ENCODE measurements at regions not wholly inside any gene's neighbourhood (a gene's known extent, or its start where the extent isn't known, plus 50 kb on each side); places are given as distances from the start of the nearest gene placed in this dataset.
A peak's percentile ranks its signal among the peaks of the same experiment; 100 is the strongest.

DNA sequence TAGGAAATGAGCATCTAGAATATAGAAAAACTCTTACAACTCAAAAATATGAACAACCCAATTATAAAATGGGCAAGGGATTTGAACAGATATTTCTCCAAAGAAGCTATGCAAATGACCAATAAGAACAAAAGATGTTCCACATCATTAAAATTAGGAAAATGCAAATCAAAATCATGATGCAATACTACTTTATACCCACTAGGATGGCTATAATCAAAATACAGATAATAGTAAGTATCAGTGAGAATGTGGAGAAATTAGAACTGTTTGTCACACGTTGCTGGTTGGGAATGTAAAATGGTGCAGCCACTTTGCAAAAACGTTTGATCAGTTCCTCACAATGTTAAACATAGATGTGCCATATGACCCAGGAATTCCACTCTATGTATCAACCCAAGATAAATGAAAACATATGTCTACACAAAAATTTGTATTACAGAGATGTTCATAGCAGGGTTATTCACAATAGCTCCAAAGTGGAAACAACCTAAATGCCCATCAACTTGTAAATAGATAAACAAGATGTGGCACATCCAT, 558.4 kb downstream of the SLC4A3 start:
- Mint-ChIP-seq H3K36me3 (ENCODE audit: insufficient read depth, unreplicated experiment) (no peaks in the 10 kb centered on the region), H3K27ac (ENCODE audit: low read depth, unreplicated experiment) (no peak overlapping the region), H3K27me3 (ENCODE audit: insufficient read depth, unreplicated experiment) (no peaks in the 10 kb centered on the region), H3K4me1 (ENCODE audit: insufficient read depth, unreplicated experiment) (peaks cover 13% of the 10 kb centered on the region), H3K4me3 (ENCODE audit: unreplicated experiment) (no peak overlapping the region), H3K9me3 (ENCODE audit: unreplicated experiment) (no peaks in the 10 kb centered on the region)
- BruUV-seq (replicated peaks) = no TSS peak
- DNase-seq (ENCODE audit: unreplicated experiment) = no peak
- TF ChIP-seq, protein P1, sequence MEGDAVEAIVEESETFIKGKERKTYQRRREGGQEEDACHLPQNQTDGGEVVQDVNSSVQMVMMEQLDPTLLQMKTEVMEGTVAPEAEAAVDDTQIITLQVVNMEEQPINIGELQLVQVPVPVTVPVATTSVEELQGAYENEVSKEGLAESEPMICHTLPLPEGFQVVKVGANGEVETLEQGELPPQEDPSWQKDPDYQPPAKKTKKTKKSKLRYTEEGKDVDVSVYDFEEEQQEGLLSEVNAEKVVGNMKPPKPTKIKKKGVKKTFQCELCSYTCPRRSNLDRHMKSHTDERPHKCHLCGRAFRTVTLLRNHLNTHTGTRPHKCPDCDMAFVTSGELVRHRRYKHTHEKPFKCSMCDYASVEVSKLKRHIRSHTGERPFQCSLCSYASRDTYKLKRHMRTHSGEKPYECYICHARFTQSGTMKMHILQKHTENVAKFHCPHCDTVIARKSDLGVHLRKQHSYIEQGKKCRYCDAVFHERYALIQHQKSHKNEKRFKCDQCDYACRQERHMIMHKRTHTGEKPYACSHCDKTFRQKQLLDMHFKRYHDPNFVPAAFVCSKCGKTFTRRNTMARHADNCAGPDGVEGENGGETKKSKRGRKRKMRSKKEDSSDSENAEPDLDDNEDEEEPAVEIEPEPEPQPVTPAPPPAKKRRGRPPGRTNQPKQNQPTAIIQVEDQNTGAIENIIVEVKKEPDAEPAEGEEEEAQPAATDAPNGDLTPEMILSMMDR (IDR thresholded peaks at IDR 0.05; ENCODE audit: unreplicated experiment) = no peak
- intact Hi-C loops (cut with micrococcal nuclease) = no loop called here
- ChIA-PET CTCF (no interaction called here), POLR2A (interaction anchor here (0.9 kb wide), 1 partner anchor 8 kb away, joined by 3 read pairs; no protein-coding TSS in a partner anchor)

DNA sequence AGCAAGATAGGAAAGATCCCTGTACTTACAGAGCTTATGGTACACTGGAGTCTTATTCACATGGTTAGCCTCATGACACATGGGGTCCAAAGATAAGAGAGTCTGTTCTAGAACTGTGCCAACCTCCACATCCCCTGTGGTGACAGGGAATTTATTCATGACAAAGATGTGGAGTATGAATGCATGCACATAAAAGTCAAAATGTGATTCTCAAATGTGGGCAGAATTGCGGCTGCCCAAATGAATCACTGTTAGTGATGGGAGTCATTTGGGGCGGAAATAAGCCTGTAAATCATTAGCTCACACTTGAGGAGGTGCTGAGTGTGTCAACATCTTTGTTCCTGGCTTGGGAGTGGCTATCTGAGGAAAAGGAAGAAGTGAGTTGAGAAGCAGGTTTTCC, 560.6 kb downstream of the SLC4A3 start:
- Mint-ChIP-seq H3K4me1 (ENCODE audit: insufficient read depth, unreplicated experiment) (peaks cover 7% of the 10 kb centered on the region), H3K27me3 (ENCODE audit: insufficient read depth, unreplicated experiment) (no peaks in the 10 kb centered on the region), H3K9me3 (ENCODE audit: unreplicated experiment) (no peaks in the 10 kb centered on the region), H3K27ac (ENCODE audit: low read depth, unreplicated experiment) (no peak overlapping the region), H3K4me3 (ENCODE audit: unreplicated experiment) (no peak overlapping the region), H3K36me3 (ENCODE audit: insufficient read depth, unreplicated experiment) (no peaks in the 10 kb centered on the region)
- ChIA-PET CTCF (interaction anchor here (0.7 to 1.3 kb wide), 2 partner anchors 11 to 38 kb away, joined by 3 read pairs; no protein-coding TSS in a partner anchor), POLR2A (interaction anchor here (0.6 to 1.6 kb wide), 3 partner anchors 11 to 32 kb away, joined by 3 to 5 read pairs (median 4); no protein-coding TSS in a partner anchor)
- no TSS peak for BruUV-seq (replicated peaks)
- intact Hi-C loops (cut with micrococcal nuclease) = loop anchor here (2.0 kb wide), 1 partner anchor 91 kb away; no protein-coding TSS in a partner anchor
- DNase-seq (ENCODE audit: unreplicated experiment) = peak; percentile 73
- TF ChIP-seq, protein P1 (IDR thresholded peaks at IDR 0.05; ENCODE audit: unreplicated experiment) = no peak

DNA sequence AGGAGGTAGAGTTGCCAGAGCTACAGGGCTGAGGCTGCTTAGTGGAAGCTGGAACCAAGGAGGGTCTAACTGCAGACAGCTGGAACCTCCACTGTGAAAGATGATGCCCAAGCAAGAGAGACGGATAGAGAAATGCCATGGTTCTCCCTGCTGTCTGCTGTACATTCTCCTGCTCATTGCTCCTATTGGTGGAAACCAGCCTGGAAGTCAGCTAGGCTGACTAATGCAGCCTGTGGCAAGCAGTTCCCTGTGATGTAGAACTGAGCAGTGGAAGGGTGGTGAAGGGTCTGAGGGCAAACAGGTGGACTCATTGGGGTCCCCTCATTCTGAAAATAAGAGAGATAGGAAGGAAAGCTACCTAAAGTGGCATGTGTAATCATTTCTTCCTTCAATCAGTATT, 563.6 kb downstream of the SLC4A3 start:
- ChIA-PET CTCF (interaction anchor here (0.5 to 0.7 kb wide), 2 partner anchors 40 to 226 kb away, joined by 3 read pairs; no protein-coding TSS in a partner anchor), POLR2A (no interaction called here)
- intact Hi-C loops (cut with micrococcal nuclease) = loop anchor here (10.0 kb wide), 1 partner anchor 226 kb away; no protein-coding TSS in a partner anchor
- Mint-ChIP-seq H3K27me3 (ENCODE audit: insufficient read depth, unreplicated experiment) (no peaks in the 10 kb centered on the region), H3K4me3 (ENCODE audit: unreplicated experiment) (no peak overlapping the region), H3K9me3 (ENCODE audit: unreplicated experiment) (no peaks in the 10 kb centered on the region), H3K4me1 (ENCODE audit: insufficient read depth, unreplicated experiment) (peaks cover 18% of the 10 kb centered on the region), H3K27ac (ENCODE audit: low read depth, unreplicated experiment) (no peak overlapping the region), H3K36me3 (ENCODE audit: insufficient read depth, unreplicated experiment) (no peaks in the 10 kb centered on the region)
- no TSS peak for BruUV-seq (replicated peaks)
- DNase-seq (ENCODE audit: unreplicated experiment) = no peak
- TF ChIP-seq, protein P1 (IDR thresholded peaks at IDR 0.05; ENCODE audit: unreplicated experiment) = no peak

DNA sequence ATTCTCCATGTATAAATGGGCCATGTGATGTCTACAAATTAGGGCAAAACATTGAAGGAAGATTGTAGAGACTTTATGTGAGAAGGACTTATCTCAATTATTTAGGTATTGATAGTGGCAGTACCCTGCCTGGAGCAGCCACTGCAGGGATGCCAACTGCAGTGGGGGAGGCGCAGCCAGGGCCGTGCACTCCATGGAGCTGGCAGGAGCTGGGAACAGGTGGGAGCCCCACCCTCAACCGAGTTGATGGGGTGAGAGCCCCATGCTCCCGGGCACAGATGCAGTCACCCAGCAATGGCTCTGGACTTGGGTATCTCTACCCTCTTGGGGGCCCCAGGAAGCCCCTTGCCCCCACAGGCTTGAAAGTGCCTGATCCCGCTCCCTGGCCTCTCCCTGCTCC, 564.3 kb downstream of the SLC4A3 start:
- DNase-seq (ENCODE audit: unreplicated experiment) = no peak
- ChIA-PET POLR2A (no interaction called here), CTCF (interaction anchor here (0.5 kb wide), 1 partner anchor 40 kb away, joined by 3 read pairs; no protein-coding TSS in a partner anchor)
- TF ChIP-seq, protein P1 (IDR thresholded peaks at IDR 0.05; ENCODE audit: unreplicated experiment) = no peak
- H3K27me3 Mint-ChIP-seq (ENCODE audit: insufficient read depth, unreplicated experiment) = no peaks in the 10 kb centered on the region
- intact Hi-C loops (cut with micrococcal nuclease) = loop anchor here (10.0 kb wide), 1 partner anchor 227 kb away; no protein-coding TSS in a partner anchor
- BruUV-seq (replicated peaks) = no TSS peak
- no peaks in the 10 kb centered on the region for H3K9me3 Mint-ChIP-seq (ENCODE audit: unreplicated experiment)
- no peaks in the 10 kb centered on the region for H3K36me3 Mint-ChIP-seq (ENCODE audit: insufficient read depth, unreplicated experiment)
- H3K4me3 Mint-ChIP-seq (ENCODE audit: unreplicated experiment) = no peak overlapping the region
- H3K4me1 Mint-ChIP-seq (ENCODE audit: insufficient read depth, unreplicated experiment) = peaks cover 18% of the 10 kb centered on the region
- no peak overlapping the region for H3K27ac Mint-ChIP-seq (ENCODE audit: low read depth, unreplicated experiment)
